Common myeloid progenitor, CD34-positive (primary cell): ENCODE measurements at regions not wholly inside any gene's neighbourhood (a gene's known extent, or its start where the extent isn't known, plus 50 kb on each side); places are given as distances from the start of the nearest gene placed in this dataset.

Experiments
- CTCF ChIA-PET: fragments of 350-600 bp; sonication (Branson Sonifier 250); formaldehyde crosslinking; loops from one replicate; lab custom pipeline; 2021; ENCODE audit warnings: antibody characterized with exemption; lab: Charles Lee
- POLR2A ChIA-PET: fragments of 350-600 bp; sonication (Branson Sonifier 250); formaldehyde crosslinking; loops from one replicate; lab custom pipeline; 2021; ENCODE audit warnings: antibody characterized with exemption; lab: Charles Lee
- DNase-seq, 3 donors: peaks; one replicate each; pipeline versions ENCODE4 v3.0.0 to v3.0.0-alpha.2; 2013
- H3K27ac ChIP-seq, 2 experiments: 1 replicate in 1 of 2; 2 replicates in 1 of 2; pipeline ENCODE4 v1.7.0; 2013; ENCODE audit warnings: inconsistent platforms in 2 of 2, low read length in 2 of 2, mild to moderate bottlenecking in 2 of 2, low read depth in 1 of 2, moderate library complexity in 1 of 2; ENCODE audit not compliant: severe bottlenecking in 2 of 2, insufficient read depth in 1 of 2, poor library complexity in 1 of 2
- H3K27me3 ChIP-seq, 5 experiments: replicated peaks in 2 of 5; 1 replicate in 3 of 5; 2 replicates in 2 of 5; pipeline versions ENCODE4 v1.6.1 to v1.7.0; 2013; ENCODE audit warnings: low read length in 4 of 5, mild to moderate bottlenecking in 2 of 5, moderate library complexity in 2 of 5, inconsistent platforms in 1 of 5; ENCODE audit not compliant: insufficient read depth in 5 of 5, control insufficient read depth in 4 of 5
- H3K36me3 ChIP-seq, 4 experiments: 1 replicate in 2 of 4; 2 replicates in 2 of 4; pipeline versions ENCODE4 v1.6.1 to v1.7.0; 2013; ENCODE audit warnings: low read length in 3 of 4, control low read depth in 1 of 4, mild to moderate bottlenecking in 1 of 4; ENCODE audit not compliant: control insufficient read depth in 4 of 4, insufficient read depth in 4 of 4
- H3K4me1 ChIP-seq, 4 experiments: 1 replicate in 3 of 4; 2 replicates in 1 of 4; pipeline versions ENCODE4 v1.6.1 to v1.7.1; 2013; ENCODE audit warnings: low read length in 3 of 4, mild to moderate bottlenecking in 3 of 4, control low read depth in 1 of 4, inconsistent platforms in 1 of 4, moderate library complexity in 1 of 4; ENCODE audit not compliant: control insufficient read depth in 4 of 4, insufficient read depth in 4 of 4; ENCODE audit errors: control extremely low read depth in 1 of 4
- H3K4me3 ChIP-seq, 7 experiments: 1 replicate in 4 of 7; 2 replicates in 3 of 7; pipeline versions ENCODE4 v1.5.1 to v1.7.0; 2013; ENCODE audit warnings: mild to moderate bottlenecking in 7 of 7, low read length in 6 of 7, moderate library complexity in 6 of 7, inconsistent platforms in 2 of 7, low read depth in 2 of 7, control low read depth in 1 of 7; ENCODE audit not compliant: insufficient read depth in 4 of 7, control insufficient read depth in 1 of 7; ENCODE audit errors: extremely low read depth in 1 of 7
- H3K9me3 ChIP-seq, 5 experiments: 1 replicate in 4 of 5; 2 replicates in 1 of 5; pipeline versions ENCODE4 v1.6.1 to v1.7.1; 2013; ENCODE audit warnings: low read length in 4 of 5, mild to moderate bottlenecking in 2 of 5, inconsistent platforms in 1 of 5, low read depth in 1 of 5, moderate library complexity in 1 of 5; ENCODE audit not compliant: control insufficient read depth in 4 of 5, insufficient read depth in 2 of 5; ENCODE audit errors: control extremely low read depth in 1 of 5
- WGBS: methylation state at CpG from one replicate; pipeline ENCODE4 v1.1.5; 2013; ENCODE audit not compliant: insufficient coverage; 5-methylcytosine and 5-hydroxymethylcytosine counted together

- DNase-seq, result no peak
Measured at GRCh38 chr1:2903226-2903625, 101.7 kb upstream of the TTC34 start.

GRCh38 chr1:2904191-2904590, 102.7 kb upstream of the TTC34 start:
- H3K27me3 ChIP-seq, result peaks cover 0 to 4% (median 0%) of the 10 kb centered on the region in 5 experiments
- CTCF ChIA-PET, result no interaction called here
- no peaks in the 10 kb centered on the region for H3K9me3 ChIP-seq
- H3K36me3 ChIP-seq, result no peaks in the 10 kb centered on the region
- POLR2A ChIA-PET, result no interaction called here
- no peaks in the 10 kb centered on the region for H3K4me1 ChIP-seq
- H3K27ac ChIP-seq, result no peak overlapping the region
- no peak for DNase-seq
- 94% methylated on average over 14 of the region's 15 CpGs for WGBS
- no peak overlapping the region for H3K4me3 ChIP-seq

More at GRCh38 chr1:2903226-2903625, 101.7 kb upstream of the TTC34 start:
- Histone ChIP-seq H3K27me3 (peaks cover 0 to 4% (median 0%) of the 10 kb centered on the region in 5 experiments), H3K4me1 (no peaks in the 10 kb centered on the region), H3K27ac (no peak overlapping the region), H3K4me3 (no peak overlapping the region), H3K9me3 (no peaks in the 10 kb centered on the region), H3K36me3 (no peaks in the 10 kb centered on the region)
- CTCF ChIA-PET, result no interaction called here
- POLR2A ChIA-PET, result no interaction called here
- WGBS, result 98% methylated on average over 19 of the region's 19 CpGs

DNA sequence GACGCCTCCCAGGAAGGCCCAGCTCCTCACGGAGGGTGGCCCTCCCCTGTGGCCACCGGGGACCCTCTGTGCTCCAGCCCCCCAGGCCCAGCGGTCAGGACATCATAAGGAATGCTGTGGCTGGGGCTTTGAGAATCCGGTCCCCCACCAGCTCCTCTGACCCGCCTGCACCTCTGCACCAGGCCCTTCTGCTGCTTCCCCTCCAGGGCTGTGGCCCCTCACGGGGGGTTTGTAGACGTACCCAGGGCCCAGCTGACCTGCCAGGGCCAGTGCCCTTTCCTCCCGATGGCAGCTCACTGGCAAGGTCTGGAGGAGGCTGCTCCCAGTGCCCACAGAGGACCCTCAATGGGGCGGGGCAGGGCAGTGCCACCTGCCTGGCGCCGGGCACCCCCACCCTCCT, 103.9 kb upstream of the TTC34 start:
- H3K27ac ChIP-seq, result no peak overlapping the region
- H3K4me1 ChIP-seq, result no peaks in the 10 kb centered on the region
- no peaks in the 10 kb centered on the region for H3K36me3 ChIP-seq
- POLR2A ChIA-PET, result no interaction called here
- 94% methylated on average over 12 of the region's 12 CpGs for WGBS
- no peak for DNase-seq
- no peak overlapping the region for H3K4me3 ChIP-seq
- H3K27me3 ChIP-seq, result peaks cover 0 to 4% (median 0%) of the 10 kb centered on the region in 5 experiments
- CTCF ChIA-PET, result no interaction called here
- no peaks in the 10 kb centered on the region for H3K9me3 ChIP-seq

DNA sequence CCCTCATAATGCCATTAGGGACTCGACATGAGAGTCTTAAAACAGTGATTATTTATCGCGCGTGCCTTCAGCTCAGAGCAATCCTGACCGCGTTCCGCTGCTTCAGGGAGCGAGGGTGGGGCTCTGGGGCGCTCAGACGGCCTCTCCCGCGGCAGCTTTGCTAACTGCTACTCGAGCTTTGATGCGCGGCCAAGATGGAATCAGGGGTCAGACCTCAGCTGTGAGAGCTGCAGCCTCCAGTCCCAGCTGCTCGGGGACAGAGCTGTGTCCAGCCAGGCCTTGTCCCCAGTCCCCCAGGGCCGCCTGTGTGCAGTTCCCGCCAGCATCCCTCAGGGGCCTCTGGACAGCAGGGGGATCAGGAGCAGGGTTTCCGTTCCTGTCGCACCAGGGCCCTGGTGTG, 104.6 kb upstream of the TTC34 start:
- H3K36me3 ChIP-seq, result no peaks in the 10 kb centered on the region
- 71% methylated on average over 14 of the region's 20 CpGs for WGBS
- no peaks in the 10 kb centered on the region for H3K4me1 ChIP-seq
- H3K27ac ChIP-seq, result no peak overlapping the region
- no peak overlapping the region for H3K4me3 ChIP-seq
- H3K9me3 ChIP-seq, result no peaks in the 10 kb centered on the region
- peaks cover 0 to 4% (median 0%) of the 10 kb centered on the region in 5 experiments for H3K27me3 ChIP-seq
- ChIA-PET CTCF (no interaction called here), POLR2A (no interaction called here)
- no peak for DNase-seq

DNA sequence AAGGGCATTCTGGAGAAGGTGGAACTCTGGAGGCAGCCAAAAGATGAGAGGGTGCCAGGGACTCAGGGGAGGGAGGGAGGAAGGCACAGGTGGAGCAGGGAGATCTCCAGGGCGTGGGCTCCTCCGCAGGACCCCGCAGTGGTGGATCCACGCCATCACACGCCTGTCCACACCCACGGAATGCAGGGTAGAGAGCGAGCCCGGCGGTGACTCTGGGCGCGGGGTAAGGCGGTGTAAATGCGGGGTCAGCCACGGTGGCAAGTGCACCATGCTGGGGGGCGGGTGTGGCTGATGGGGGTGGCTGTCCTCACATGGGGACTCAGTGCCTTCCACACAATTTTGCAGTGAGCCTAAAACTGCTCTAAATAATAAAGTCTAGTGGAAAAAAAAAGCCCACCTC, 105.1 kb upstream of the TTC34 start:
- ChIA-PET CTCF (no interaction called here), POLR2A (no interaction called here)
- Histone ChIP-seq H3K36me3 (no peaks in the 10 kb centered on the region), H3K4me1 (no peaks in the 10 kb centered on the region), H3K27ac (no peak overlapping the region), H3K4me3 (no peak overlapping the region), H3K27me3 (peaks cover 0 to 4% (median 0%) of the 10 kb centered on the region in 5 experiments), H3K9me3 (no peaks in the 10 kb centered on the region)
- 93% methylated on average over 14 of the region's 15 CpGs for WGBS
- no peak for DNase-seq

- Histone ChIP-seq H3K9me3 (no peaks in the 10 kb centered on the region), H3K27ac (no peak overlapping the region), H3K4me1 (peaks cover 0 to 3% (median 2%) of the 10 kb centered on the region in 4 experiments), H3K36me3 (no peaks in the 10 kb centered on the region), H3K4me3 (no peak overlapping the region), H3K27me3 (peaks cover 0 to 4% (median 0%) of the 10 kb centered on the region in 5 experiments)
- ChIA-PET POLR2A (no interaction called here), CTCF (no interaction called here)
- WGBS, result 96% methylated on average over 11 of the region's 16 CpGs
- DNase-seq, result no peak
Measured at GRCh38 chr1:2907051-2907450, 105.6 kb upstream of the TTC34 start.

GRCh38 chr1:2908081-2908480, 106.6 kb upstream of the TTC34 start:
- 95% methylated on average over 16 of the region's 16 CpGs for WGBS
- no peak overlapping the region for H3K27ac ChIP-seq
- ChIA-PET CTCF (no interaction called here), POLR2A (no interaction called here)
- H3K4me3 ChIP-seq, result no peak overlapping the region
- no peaks in the 10 kb centered on the region for H3K9me3 ChIP-seq
- no peak for DNase-seq
- H3K4me1 ChIP-seq, result peaks cover 0 to 11% (median 9%) of the 10 kb centered on the region in 4 experiments
- no peaks in the 10 kb centered on the region for H3K36me3 ChIP-seq
- peaks cover 0 to 4% (median 0%) of the 10 kb centered on the region in 5 experiments for H3K27me3 ChIP-seq
